PC-9 (cell line): ENCODE measurements at regions not wholly inside any gene's neighbourhood (a gene's known extent, or its start where the extent isn't known, plus 50 kb on each side); places are given as distances from the start of the nearest gene placed in this dataset.

Experiments
- CTCF ChIP-seq: fragments of 200-600 bp; sonication (generic); conservative IDR thresholded peaks from 2 replicates; pipeline ENCODE4 v1.6.1; 2017; ENCODE audit warnings: mixed run types, antibody characterized with exemption, mild to moderate bottlenecking, moderate library complexity
- EZH2 ChIP-seq: fragments of 200-600 bp; sonication (generic); IDR thresholded peaks from 2 replicates; pipeline ENCODE4 v1.8.0; 2017; ENCODE audit warnings: antibody characterized with exemption, low read depth

DNA sequence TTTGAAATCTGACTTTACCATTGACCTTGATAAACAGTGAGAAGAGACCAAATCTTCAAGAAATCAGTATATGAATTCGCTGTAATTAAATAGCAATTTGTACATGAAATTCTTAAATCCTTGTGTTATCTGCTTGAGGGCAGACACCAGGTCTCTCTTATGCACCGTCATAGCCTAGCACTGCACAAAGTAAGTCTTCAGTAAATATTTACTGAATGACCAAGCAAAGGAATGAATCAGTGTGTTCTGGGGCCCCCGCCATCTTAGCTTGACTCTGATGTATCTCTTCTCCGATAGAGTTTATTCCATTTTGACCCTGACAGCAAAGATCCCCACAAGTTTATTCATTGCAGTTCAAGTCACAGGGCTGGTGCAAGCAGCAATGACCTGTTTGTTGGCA lies 328.0 kb downstream of the TMEM114 start:
- TF ChIP-seq EZH2 (no peak), CTCF (no peak)
